ENCODE measurements at regions not wholly inside any gene's neighbourhood (a gene's known extent, or its start where the extent isn't known, plus 50 kb on each side); places are given as distances from the start of the nearest gene placed in this dataset.

DNA sequence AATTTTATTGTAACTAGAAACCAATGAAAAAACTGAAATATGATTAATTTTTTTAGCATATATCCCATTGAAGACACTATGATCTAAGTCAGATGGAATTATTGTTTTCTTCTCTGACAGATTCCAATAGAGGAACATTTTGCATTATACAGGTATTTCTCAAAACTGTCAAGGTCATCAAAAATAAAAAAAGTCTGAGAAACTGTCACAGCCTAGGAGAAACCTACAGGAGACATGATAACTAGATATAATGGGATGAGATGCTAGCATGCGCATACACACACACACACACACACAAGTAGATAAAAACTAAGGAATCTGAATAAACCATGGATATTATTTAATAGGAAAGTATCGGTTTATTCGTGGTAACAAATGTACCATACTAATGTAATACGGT lies 161.9 kb upstream of the HCRTR2 start:
- no peaks in the 10 kb centered on the region for H3K27me3 ChIP-seq (ENCODE audit: control insufficient read depth in 3 of 3, insufficient read depth in 3 of 3, low read length in 3 of 3)
- H3K4me3 ChIP-seq (ENCODE audit: low read depth in 1 of 3, low read length in 3 of 3) = no peak overlapping the region
- WGBS, 3 donors = 94 to 97% (median 95%) methylated on average over 4 of the region's 4 CpGs
- H3K4me1 ChIP-seq (ENCODE audit: control insufficient read depth in 3 of 3, insufficient read depth in 2 of 3, low read depth in 1 of 3, low read length in 2 of 3) = peaks cover 0 to 14% (median 4%) of the 10 kb centered on the region in 3 donors
- no peaks in the 10 kb centered on the region for H3K36me3 ChIP-seq (ENCODE audit: control insufficient read depth in 3 of 3, insufficient read depth in 2 of 3, low read depth in 1 of 3, low read length in 3 of 3)
- no peak for DNase-seq
- peaks cover 0 to 2% of the 10 kb centered on the region in 2 donors for H3K9me3 ChIP-seq (ENCODE audit: control insufficient read depth in 2 of 2, insufficient read depth in 1 of 2, low read depth in 1 of 2, low read length in 1 of 2)
- no peak overlapping the region for H3K27ac ChIP-seq (ENCODE audit: low read depth in 1 of 3, low read length in 2 of 3)
- no peak for FAIRE-seq

DNA sequence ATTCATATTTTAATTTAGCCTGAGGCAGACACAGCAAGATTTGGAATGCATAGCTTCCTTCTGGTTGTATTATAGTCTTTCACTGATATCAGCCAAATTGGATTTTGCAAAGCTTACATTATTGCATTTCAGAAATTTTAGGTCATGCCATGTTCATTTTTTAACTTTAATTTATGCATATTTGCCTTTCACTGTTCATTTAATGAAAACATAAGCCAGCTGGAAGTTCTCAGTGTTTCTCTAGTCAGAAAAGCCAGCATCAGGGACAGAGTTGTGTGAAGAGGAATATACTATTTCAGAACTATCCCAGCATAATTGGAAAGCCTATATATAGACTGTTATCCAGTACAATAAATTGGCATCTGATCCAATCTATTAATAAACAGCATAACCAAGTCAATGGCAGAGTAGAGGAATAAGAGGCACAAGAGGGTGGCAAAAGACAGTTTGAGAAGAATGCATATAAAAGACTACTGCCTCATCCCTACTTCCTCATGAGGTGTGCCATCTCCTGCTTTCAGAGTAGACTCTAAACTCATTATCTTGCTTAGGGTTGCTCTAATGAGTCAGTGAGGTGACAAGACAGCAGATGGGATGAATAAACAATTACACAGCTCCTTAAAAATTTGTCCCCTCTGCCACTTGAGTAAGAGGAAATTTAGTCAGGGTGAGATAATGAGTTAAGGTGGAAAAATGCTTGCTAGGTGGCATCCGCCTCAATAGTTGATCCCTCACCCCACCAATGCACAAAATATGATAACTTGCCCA lies 159.8 kb upstream of the HCRTR2 start:
- FAIRE-seq = no peak
- Histone ChIP-seq H3K4me3 (ENCODE audit: low read depth in 1 of 3, low read length in 3 of 3) (no peak overlapping the region), H3K36me3 (ENCODE audit: control insufficient read depth in 3 of 3, insufficient read depth in 2 of 3, low read depth in 1 of 3, low read length in 3 of 3) (no peaks in the 10 kb centered on the region), H3K9me3 (ENCODE audit: control insufficient read depth in 2 of 2, insufficient read depth in 1 of 2, low read depth in 1 of 2, low read length in 1 of 2) (peaks cover 0 to 2% of the 10 kb centered on the region in 2 donors), H3K27me3 (ENCODE audit: control insufficient read depth in 3 of 3, insufficient read depth in 3 of 3, low read length in 3 of 3) (no peaks in the 10 kb centered on the region), H3K4me1 (ENCODE audit: control insufficient read depth in 3 of 3, insufficient read depth in 2 of 3, low read depth in 1 of 3, low read length in 2 of 3) (peaks cover 3 to 24% (median 7%) of the 10 kb centered on the region in 3 donors), H3K27ac (ENCODE audit: low read depth in 1 of 3, low read length in 2 of 3) (no peak overlapping the region)
- no peak for DNase-seq
- WGBS, 3 donors = 79 to 96% (median 86%) methylated on average over 1 of the region's 1 CpG

DNA sequence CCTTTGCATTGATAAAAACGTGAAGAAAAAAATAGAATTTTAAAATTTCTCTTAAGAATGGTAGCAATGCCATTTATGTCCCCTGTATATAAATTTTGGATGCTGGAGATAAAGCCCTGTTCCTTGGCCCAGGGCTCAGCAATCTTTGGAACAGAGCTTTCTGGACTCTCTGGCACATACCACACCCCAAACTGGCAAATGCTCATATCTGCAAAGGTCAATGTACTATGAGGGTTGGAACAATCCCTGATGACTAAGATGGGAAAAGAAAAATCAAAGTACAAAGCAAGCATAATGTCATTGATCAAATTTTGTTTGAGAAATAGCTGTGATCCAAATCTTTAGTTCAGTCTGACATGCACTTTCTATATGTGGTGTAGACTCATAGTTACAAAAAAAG lies 158.1 kb upstream of the HCRTR2 start:
- Histone ChIP-seq H3K4me3 (ENCODE audit: low read depth in 1 of 3, low read length in 3 of 3) (no peak overlapping the region), H3K27me3 (ENCODE audit: control insufficient read depth in 3 of 3, insufficient read depth in 3 of 3, low read length in 3 of 3) (no peaks in the 10 kb centered on the region), H3K9me3 (ENCODE audit: control insufficient read depth in 2 of 2, insufficient read depth in 1 of 2, low read depth in 1 of 2, low read length in 1 of 2) (peaks cover 0 to 2% of the 10 kb centered on the region in 2 donors), H3K4me1 (ENCODE audit: control insufficient read depth in 3 of 3, insufficient read depth in 2 of 3, low read depth in 1 of 3, low read length in 2 of 3) (peaks cover 3 to 24% (median 7%) of the 10 kb centered on the region in 3 donors), H3K27ac (ENCODE audit: low read depth in 1 of 3, low read length in 2 of 3) (peak overlapping the region in 1 of 3 donors; percentile 2), H3K36me3 (ENCODE audit: control insufficient read depth in 3 of 3, insufficient read depth in 2 of 3, low read depth in 1 of 3, low read length in 3 of 3) (no peaks in the 10 kb centered on the region)
- peak; percentile 39 for FAIRE-seq
- WGBS, 3 donors = 11 to 31% (median 22%) methylated on average over 1 of the region's 1 CpG
- DNase-seq = peak; percentile 48 to 95

DNA sequence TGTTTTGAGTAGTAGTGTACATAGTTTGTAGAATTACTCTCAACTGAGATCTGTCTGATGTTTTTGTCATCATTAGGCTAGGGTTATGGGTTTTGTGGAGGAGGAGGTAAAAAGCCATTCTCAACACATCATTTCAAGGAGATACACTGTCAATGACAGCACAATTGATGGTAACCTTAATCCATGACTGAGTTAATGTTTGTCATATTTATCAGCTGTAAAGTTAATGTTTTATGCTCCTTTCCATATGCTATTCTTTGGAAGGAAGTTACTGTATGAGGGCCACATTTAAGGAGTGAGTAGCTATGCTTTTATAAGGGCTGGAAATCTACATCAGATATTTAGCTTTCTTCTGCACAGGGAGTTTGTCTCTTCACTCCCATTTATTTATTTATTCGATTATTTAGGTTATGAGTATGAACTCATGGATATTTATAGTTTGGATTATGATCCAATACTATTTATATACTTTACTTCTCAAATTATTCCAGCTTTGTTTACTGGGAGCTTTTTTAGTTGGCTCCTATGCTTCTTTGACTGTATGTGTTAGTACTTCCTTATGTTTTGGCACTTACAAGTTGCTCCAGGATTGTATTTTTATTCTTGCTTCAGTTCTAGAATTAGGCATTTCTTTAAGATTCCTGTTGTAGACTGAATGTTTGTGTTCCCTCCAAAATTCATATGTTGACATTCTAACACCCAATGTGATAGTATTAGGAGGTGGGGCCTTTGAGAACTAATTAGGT lies 156.6 kb upstream of the HCRTR2 start:
- H3K27me3 ChIP-seq (ENCODE audit: control insufficient read depth in 3 of 3, insufficient read depth in 3 of 3, low read length in 3 of 3) = no peaks in the 10 kb centered on the region
- H3K4me3 ChIP-seq (ENCODE audit: low read depth in 1 of 3, low read length in 3 of 3) = no peak overlapping the region
- H3K27ac ChIP-seq (ENCODE audit: low read depth in 1 of 3, low read length in 2 of 3) = peak overlapping the region in 2 of 3 donors; percentile 11 to 51
- no peak for FAIRE-seq
- 13 to 19% (median 14%) methylated on average over 1 of the region's 1 CpG for WGBS, 3 donors
- H3K36me3 ChIP-seq (ENCODE audit: control insufficient read depth in 3 of 3, insufficient read depth in 2 of 3, low read depth in 1 of 3, low read length in 3 of 3) = no peaks in the 10 kb centered on the region
- H3K4me1 ChIP-seq (ENCODE audit: control insufficient read depth in 3 of 3, insufficient read depth in 2 of 3, low read depth in 1 of 3, low read length in 2 of 3) = peaks cover 3 to 24% (median 7%) of the 10 kb centered on the region in 3 donors
- H3K9me3 ChIP-seq (ENCODE audit: control insufficient read depth in 2 of 2, insufficient read depth in 1 of 2, low read depth in 1 of 2, low read length in 1 of 2) = peaks cover 0 to 2% of the 10 kb centered on the region in 2 donors
- peak; percentile 42 to 47 for DNase-seq

DNA sequence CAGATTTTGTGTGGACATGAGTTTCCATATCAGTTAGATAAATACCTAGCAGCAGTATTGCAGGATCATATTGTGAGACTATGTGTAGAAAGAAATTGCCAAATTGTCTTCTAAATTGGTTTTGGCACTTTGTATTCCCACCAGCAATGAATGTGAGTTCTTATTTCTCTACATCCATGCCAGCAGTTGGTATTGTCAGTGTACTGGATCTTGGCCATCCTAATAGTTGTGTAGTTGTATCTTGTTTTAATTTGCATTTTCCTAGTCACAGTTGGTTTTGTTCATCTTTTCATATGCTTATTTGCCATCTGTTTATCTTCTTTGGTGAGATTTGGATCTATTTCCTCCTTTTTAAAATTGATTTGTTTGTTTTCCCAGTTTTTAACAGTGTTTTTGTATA lies 154.7 kb upstream of the HCRTR2 start:
- no peak overlapping the region for H3K4me3 ChIP-seq (ENCODE audit: low read depth in 1 of 3, low read length in 3 of 3)
- peaks cover 0 to 2% of the 10 kb centered on the region in 2 donors for H3K9me3 ChIP-seq (ENCODE audit: control insufficient read depth in 2 of 2, insufficient read depth in 1 of 2, low read depth in 1 of 2, low read length in 1 of 2)
- H3K27ac ChIP-seq (ENCODE audit: low read depth in 1 of 3, low read length in 2 of 3) = no peak overlapping the region
- no peaks in the 10 kb centered on the region for H3K27me3 ChIP-seq (ENCODE audit: control insufficient read depth in 3 of 3, insufficient read depth in 3 of 3, low read length in 3 of 3)
- no peak for FAIRE-seq
- no peak for DNase-seq
- no peaks in the 10 kb centered on the region for H3K36me3 ChIP-seq (ENCODE audit: control insufficient read depth in 3 of 3, insufficient read depth in 2 of 3, low read depth in 1 of 3, low read length in 3 of 3)
- H3K4me1 ChIP-seq (ENCODE audit: control insufficient read depth in 3 of 3, insufficient read depth in 2 of 3, low read depth in 1 of 3, low read length in 2 of 3) = peaks cover 3 to 24% (median 7%) of the 10 kb centered on the region in 3 donors

DNA sequence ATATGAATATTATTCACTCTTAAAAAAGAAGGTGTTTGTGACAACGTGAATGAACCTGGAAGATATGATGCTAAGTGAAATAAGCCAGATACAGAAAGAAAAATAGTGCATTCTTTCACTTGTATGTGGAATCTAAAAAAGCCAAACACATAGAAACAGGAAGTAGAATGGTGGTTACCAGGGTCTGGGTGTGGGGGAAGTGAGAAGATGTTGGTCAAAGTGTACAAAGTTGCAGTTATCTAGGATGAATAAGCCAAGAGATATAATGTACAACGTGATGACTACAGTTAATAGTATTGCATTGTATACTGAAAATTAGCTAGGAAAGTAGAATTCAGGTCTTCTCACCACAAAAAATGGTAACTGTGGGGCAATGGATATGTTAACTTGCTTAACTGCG lies 151.1 kb upstream of the HCRTR2 start:
- no peak overlapping the region for H3K4me3 ChIP-seq (ENCODE audit: low read depth in 1 of 3, low read length in 3 of 3)
- H3K4me1 ChIP-seq (ENCODE audit: control insufficient read depth in 3 of 3, insufficient read depth in 2 of 3, low read depth in 1 of 3, low read length in 2 of 3) = peaks cover 2 to 3% (median 2%) of the 10 kb centered on the region in 3 donors
- no peak overlapping the region for H3K27ac ChIP-seq (ENCODE audit: low read depth in 1 of 3, low read length in 2 of 3)
- no peaks in the 10 kb centered on the region for H3K9me3 ChIP-seq (ENCODE audit: control insufficient read depth in 2 of 2, insufficient read depth in 1 of 2, low read depth in 1 of 2, low read length in 1 of 2)
- H3K36me3 ChIP-seq (ENCODE audit: control insufficient read depth in 3 of 3, insufficient read depth in 2 of 3, low read depth in 1 of 3, low read length in 3 of 3) = no peaks in the 10 kb centered on the region
- 61 to 69% (median 61%) methylated on average over 3 of the region's 3 CpGs for WGBS, 3 donors
- DNase-seq = peak in 1 of 2 donors; percentile 14
- no peaks in the 10 kb centered on the region for H3K27me3 ChIP-seq (ENCODE audit: control insufficient read depth in 3 of 3, insufficient read depth in 3 of 3, low read length in 3 of 3)
- no peak for FAIRE-seq

DNA sequence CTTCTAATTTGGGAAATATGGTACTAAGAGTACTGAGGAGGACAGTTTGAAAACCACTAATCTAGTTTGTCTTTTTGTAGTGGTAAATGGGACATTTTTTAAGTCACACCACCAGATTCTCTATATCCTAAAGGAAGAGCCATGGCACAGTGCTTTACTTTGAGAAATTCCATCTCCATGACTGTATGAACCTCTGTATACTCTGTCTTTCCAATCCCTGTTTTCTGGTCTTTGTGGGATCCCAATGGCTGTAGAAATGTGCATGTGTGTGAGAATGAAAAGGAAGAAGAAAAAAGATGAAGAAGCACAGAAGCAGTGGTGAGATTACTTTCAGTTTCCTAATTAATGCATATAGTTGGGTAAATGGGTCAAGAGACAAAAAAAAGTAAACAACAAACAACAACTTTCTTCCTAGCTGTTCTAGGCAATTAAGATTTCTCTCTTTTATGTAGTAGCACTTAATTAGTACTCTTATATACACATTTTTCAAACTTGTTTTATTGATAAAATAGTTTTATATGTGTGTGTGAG lies 141.2 kb upstream of the HCRTR2 start:
- Histone ChIP-seq H3K4me3 (ENCODE audit: low read depth in 1 of 3, low read length in 3 of 3) (no peak overlapping the region), H3K4me1 (ENCODE audit: control insufficient read depth in 3 of 3, insufficient read depth in 2 of 3, low read depth in 1 of 3, low read length in 2 of 3) (no peaks in the 10 kb centered on the region), H3K36me3 (ENCODE audit: control insufficient read depth in 3 of 3, insufficient read depth in 2 of 3, low read depth in 1 of 3, low read length in 3 of 3) (no peaks in the 10 kb centered on the region), H3K27ac (ENCODE audit: low read depth in 1 of 3, low read length in 2 of 3) (no peak overlapping the region), H3K9me3 (ENCODE audit: control insufficient read depth in 2 of 2, insufficient read depth in 1 of 2, low read depth in 1 of 2, low read length in 1 of 2) (peaks cover 0 to 10% of the 10 kb centered on the region in 2 donors), H3K27me3 (ENCODE audit: control insufficient read depth in 3 of 3, insufficient read depth in 3 of 3, low read length in 3 of 3) (no peaks in the 10 kb centered on the region)
- DNase-seq = no peak
- no peak for FAIRE-seq

DNA sequence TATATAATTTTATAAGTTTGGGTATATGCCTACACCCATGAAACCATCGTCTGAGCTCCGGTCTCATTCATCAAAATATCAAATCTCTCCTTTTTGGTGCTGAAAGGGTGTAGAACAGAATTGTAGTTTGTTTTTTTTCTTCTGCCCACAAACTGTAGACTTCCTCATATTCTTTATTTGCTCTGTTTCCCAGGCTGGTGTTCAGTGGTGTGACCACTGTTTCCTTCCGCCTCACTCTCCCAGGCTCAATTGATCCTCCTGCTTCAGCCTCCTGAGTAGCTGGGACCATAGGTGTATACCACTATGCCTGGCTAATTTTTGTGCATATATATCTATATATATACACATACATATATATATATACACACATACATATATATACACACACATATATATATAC lies 139.6 kb upstream of the HCRTR2 start:
- FAIRE-seq (no peak), DNase-seq (no peak)
- no peak overlapping the region for H3K4me3 ChIP-seq (ENCODE audit: low read depth in 1 of 3, low read length in 3 of 3)
- no peaks in the 10 kb centered on the region for H3K27me3 ChIP-seq (ENCODE audit: control insufficient read depth in 3 of 3, insufficient read depth in 3 of 3, low read length in 3 of 3)
- H3K27ac ChIP-seq (ENCODE audit: low read depth in 1 of 3, low read length in 2 of 3) = no peak overlapping the region
- H3K9me3 ChIP-seq (ENCODE audit: control insufficient read depth in 2 of 2, insufficient read depth in 1 of 2, low read depth in 1 of 2, low read length in 1 of 2) = peaks cover 0 to 10% of the 10 kb centered on the region in 2 donors
- no peaks in the 10 kb centered on the region for H3K36me3 ChIP-seq (ENCODE audit: control insufficient read depth in 3 of 3, insufficient read depth in 2 of 3, low read depth in 1 of 3, low read length in 3 of 3)
- WGBS, 3 donors = 74 to 93% (median 82%) methylated on average over 3 of the region's 3 CpGs
- H3K4me1 ChIP-seq (ENCODE audit: control insufficient read depth in 3 of 3, insufficient read depth in 2 of 3, low read depth in 1 of 3, low read length in 2 of 3) = no peaks in the 10 kb centered on the region

Measured in small intestine (tissue), 7 donors.